ENCODE measurements at regions not wholly inside any gene's neighbourhood (a gene's known extent, or its start where the extent isn't known, plus 50 kb on each side); places are given as distances from the start of the nearest gene placed in this dataset.

GRCh38 chr6:14646371-14646770, 528.8 kb downstream of the CD83 start:
- no peak for TF ChIP-seq EZH2phosphoT487 (IDR thresholded peaks at IDR 0.05; ENCODE audit: borderline replicate concordance, low read depth)
- TF ChIP-seq CTCF (IDR thresholded peaks at IDR 0.05), result no peak
- no peak for TF ChIP-seq MAX (IDR thresholded peaks at IDR 0.05; ENCODE audit: low read depth)
- no peak for TF ChIP-seq USF2 (IDR thresholded peaks at IDR 0.05; ENCODE audit: borderline replicate concordance, low read depth, low read length)
- no peak for TF ChIP-seq RXRA (IDR thresholded peaks at IDR 0.05; ENCODE audit: borderline replicate concordance, low read depth)
- TF ChIP-seq MXI1 (IDR thresholded peaks at IDR 0.05; ENCODE audit: low read depth, low read length), result no peak
- no peak for TF ChIP-seq EP300 (IDR thresholded peaks at IDR 0.05; ENCODE audit: borderline replicate concordance in 1 of 2, low read depth in 1 of 2, low read length in 1 of 2)
- no peak for TF ChIP-seq REST (IDR thresholded peaks at IDR 0.05; ENCODE audit: low read depth, low read length)
- TF ChIP-seq SMC3 (IDR thresholded peaks at IDR 0.05; ENCODE audit: low read depth, low read length), result no peak
- no peak for TF ChIP-seq PBX3 (IDR thresholded peaks at IDR 0.05)

All from SK-N-SH (cell line).